T-helper 17 cell (primary cell): ENCODE measurements at regions not wholly inside any gene's neighbourhood (a gene's known extent, or its start where the extent isn't known, plus 50 kb on each side); places are given as distances from the start of the nearest gene placed in this dataset.

Experiments
- ATAC-seq: fragments of 150-1000 bp; cut with Tn5 transposase; 2 replicates; pipeline ENCODE4 v1.10.0; 2021; ENCODE audit warnings: mild to moderate bottlenecking, moderate library complexity
- DNase-seq, 3 donors: peaks; one replicate each; pipeline versions ENCODE4 v3.0.0 to v3.0.0-alpha.2; 2020 to 2021
- H3K9me3 ChIP-seq: one replicate; pipeline ENCODE4 v1.7.0; 2013; ENCODE audit warnings: low read length, mild to moderate bottlenecking; ENCODE audit not compliant: control insufficient read depth, poor library complexity, severe bottlenecking
- H3K27ac Mint-ChIP-seq: one replicate; pipeline ENCODE4 v1.8.0; 2022; ENCODE audit warnings: mild to moderate bottlenecking, moderate library complexity, mixed read lengths
- H3K27me3 Mint-ChIP-seq: one replicate; pipeline ENCODE4 v1.8.0; 2022; ENCODE audit warnings: mixed read lengths
- H3K36me3 Mint-ChIP-seq: one replicate; pipeline ENCODE4 v1.8.0; 2022; ENCODE audit warnings: low read depth, mixed read lengths
- H3K4me1 Mint-ChIP-seq: one replicate; pipeline ENCODE4 v1.8.0; 2022; ENCODE audit warnings: mild to moderate bottlenecking, mixed read lengths
- H3K4me3 Mint-ChIP-seq: one replicate; pipeline ENCODE4 v1.8.0; 2022; ENCODE audit warnings: mild to moderate bottlenecking, moderate library complexity, mixed read lengths

DNA sequence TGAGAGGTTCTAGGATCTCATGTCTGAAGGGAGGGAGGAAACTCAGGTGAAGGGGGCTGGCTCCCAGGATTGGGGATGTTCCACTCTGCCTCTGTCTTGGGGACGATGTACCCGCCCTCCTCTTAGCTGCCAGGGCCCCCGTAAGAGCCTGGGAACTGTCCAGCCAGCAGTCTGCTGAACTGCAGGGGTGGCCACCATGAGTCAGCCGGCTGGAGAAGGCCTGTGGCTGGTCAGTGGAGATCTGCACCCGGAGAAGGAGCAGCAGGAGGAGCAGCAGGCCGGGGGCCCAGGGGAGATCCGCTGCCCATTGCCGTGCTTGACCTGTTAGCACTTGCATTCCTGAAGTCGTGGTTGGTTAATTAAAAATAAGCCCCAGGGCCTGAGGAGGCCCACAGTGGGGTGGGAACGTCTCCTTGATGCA is 180.3 kb downstream of the TFCP2L1 start:
- H3K4me3 Mint-ChIP-seq, result no peak overlapping the region
- no peak overlapping the region for H3K27ac Mint-ChIP-seq
- H3K4me1 Mint-ChIP-seq, result no peaks in the 10 kb centered on the region
- DNase-seq (no peak), ATAC-seq (no peak)
- no peaks in the 10 kb centered on the region for H3K9me3 ChIP-seq
- peaks cover 39% of the 10 kb centered on the region for H3K27me3 Mint-ChIP-seq
- no peaks in the 10 kb centered on the region for H3K36me3 Mint-ChIP-seq

DNA sequence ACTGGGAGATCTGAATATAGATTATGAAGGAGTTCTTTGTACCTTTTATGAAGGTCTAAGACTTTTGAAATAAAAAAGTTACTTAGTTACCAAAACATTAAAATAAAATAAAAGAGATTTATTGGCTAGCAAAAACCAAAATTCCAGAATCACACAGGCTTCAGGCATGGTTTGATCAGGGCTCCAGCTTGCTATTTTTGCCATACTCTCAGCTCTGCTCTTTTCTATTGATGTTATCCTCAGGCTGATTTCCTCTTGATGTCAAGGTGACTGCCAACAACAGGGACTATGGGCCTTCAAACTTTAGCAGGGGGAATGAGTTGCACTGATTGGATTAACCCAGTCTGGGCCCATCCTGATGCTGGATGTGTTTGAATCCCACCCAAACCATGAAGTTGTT is 174.1 kb downstream of the TFCP2L1 start:
- DNase-seq (no peak), ATAC-seq (no peak)
- no peaks in the 10 kb centered on the region for H3K36me3 Mint-ChIP-seq
- H3K9me3 ChIP-seq, result no peaks in the 10 kb centered on the region
- no peaks in the 10 kb centered on the region for H3K27me3 Mint-ChIP-seq
- H3K4me3 Mint-ChIP-seq, result no peak overlapping the region
- H3K27ac Mint-ChIP-seq, result no peak overlapping the region
- no peaks in the 10 kb centered on the region for H3K4me1 Mint-ChIP-seq

- no peaks in the 10 kb centered on the region for H3K4me1 Mint-ChIP-seq
- DNase-seq (no peak), ATAC-seq (no peak)
- no peaks in the 10 kb centered on the region for H3K36me3 Mint-ChIP-seq
- no peak overlapping the region for H3K4me3 Mint-ChIP-seq
- peaks cover 26% of the 10 kb centered on the region for H3K27me3 Mint-ChIP-seq
- no peak overlapping the region for H3K27ac Mint-ChIP-seq
- no peaks in the 10 kb centered on the region for H3K9me3 ChIP-seq
These were observed 166.1 kb downstream of the TFCP2L1 start for GRCh38 chr2:121118951-121119350.

DNA sequence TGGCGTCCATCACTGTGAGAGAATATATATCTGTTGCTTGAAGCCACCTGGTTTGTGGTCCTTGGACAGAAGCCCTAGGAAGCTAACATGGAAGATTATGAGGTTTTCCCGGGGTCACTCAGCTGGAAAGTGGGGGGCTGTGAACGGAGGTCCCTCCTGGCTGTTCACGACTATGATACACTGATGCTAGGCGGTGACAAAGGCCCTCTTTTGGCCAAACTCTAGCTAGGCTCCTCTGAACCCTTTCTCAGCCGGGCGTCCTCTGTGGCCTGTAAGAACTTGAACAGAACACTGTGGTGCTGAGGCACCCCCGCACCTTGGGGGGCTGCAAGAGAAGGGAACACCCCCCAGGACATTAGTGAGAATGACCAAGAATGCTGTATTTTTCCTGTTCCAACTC is 164.6 kb downstream of the TFCP2L1 start:
- no peaks in the 10 kb centered on the region for H3K36me3 Mint-ChIP-seq

DNA sequence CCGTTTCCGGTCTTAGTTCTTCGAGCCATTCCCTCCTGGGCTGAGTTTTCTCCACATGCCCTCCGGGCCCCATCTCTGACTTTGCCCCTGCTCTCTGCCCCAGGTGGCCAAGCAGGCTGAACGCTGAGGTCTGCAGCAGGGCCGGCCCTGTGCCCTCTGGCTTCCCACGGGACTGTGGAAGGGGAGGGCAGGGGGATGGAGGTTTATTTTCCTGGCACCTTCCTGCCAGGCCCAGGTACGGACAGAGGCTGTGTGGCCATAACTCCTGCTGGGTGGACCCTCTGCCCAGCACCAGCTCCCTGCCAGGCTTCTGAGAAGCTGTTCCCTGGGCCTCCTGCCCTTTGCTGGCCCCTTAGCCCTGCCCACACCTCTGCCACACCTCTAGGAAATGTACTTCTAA is 164.0 kb downstream of the TFCP2L1 start:
- Mint-ChIP-seq H3K4me1 (no peaks in the 10 kb centered on the region), H3K27me3 (peaks cover 31% of the 10 kb centered on the region), H3K27ac (no peak overlapping the region), H3K36me3 (no peaks in the 10 kb centered on the region), H3K4me3 (no peak overlapping the region)
- DNase-seq, result no peak
- no peak for ATAC-seq
- no peaks in the 10 kb centered on the region for H3K9me3 ChIP-seq

More for the DNA sequence above, 164.6 kb downstream of the TFCP2L1 start:
- Mint-ChIP-seq H3K4me3 (no peak overlapping the region), H3K27ac (no peak overlapping the region), H3K4me1 (no peaks in the 10 kb centered on the region), H3K27me3 (peaks cover 31% of the 10 kb centered on the region)
- DNase-seq (no peak), ATAC-seq (no peak)
- H3K9me3 ChIP-seq, result no peaks in the 10 kb centered on the region

GRCh38 chr2:121121661-121122060 is 163.3 kb downstream of the TFCP2L1 start:
- no peak for ATAC-seq
- H3K27ac Mint-ChIP-seq, result no peak overlapping the region
- no peak for DNase-seq
- H3K36me3 Mint-ChIP-seq, result no peaks in the 10 kb centered on the region
- peaks cover 31% of the 10 kb centered on the region for H3K27me3 Mint-ChIP-seq
- no peaks in the 10 kb centered on the region for H3K4me1 Mint-ChIP-seq
- no peak overlapping the region for H3K4me3 Mint-ChIP-seq
- no peaks in the 10 kb centered on the region for H3K9me3 ChIP-seq

- Mint-ChIP-seq H3K27ac (no peak overlapping the region), H3K36me3 (no peaks in the 10 kb centered on the region), H3K4me1 (no peaks in the 10 kb centered on the region), H3K27me3 (peaks cover 42% of the 10 kb centered on the region), H3K4me3 (no peak overlapping the region)
- DNase-seq, result no peak
- ATAC-seq, result no peak
- no peaks in the 10 kb centered on the region for H3K9me3 ChIP-seq
These were observed 161.7 kb downstream of the TFCP2L1 start for GRCh38 chr2:121123268-121123667.

DNA sequence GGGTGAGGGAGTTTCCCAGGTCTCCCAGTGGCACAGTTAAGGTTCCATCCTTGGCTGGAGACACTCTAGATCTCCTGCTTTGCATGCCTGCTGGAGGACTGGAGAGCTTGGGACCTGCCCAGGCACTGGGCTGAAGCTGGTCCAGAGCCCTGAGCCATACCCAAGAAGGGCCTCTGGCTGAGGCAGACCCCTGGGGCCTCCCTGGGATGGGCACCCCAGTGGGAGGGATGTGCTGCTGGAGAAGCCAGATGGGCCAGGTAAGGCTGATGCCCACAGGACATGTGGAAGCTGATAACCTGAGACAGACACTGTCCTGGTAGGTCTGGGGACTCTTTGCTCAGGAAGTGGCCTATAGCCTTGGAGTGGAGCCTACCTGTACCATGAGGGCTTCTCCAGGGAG is 160.7 kb downstream of the TFCP2L1 start:
- Mint-ChIP-seq H3K36me3 (no peaks in the 10 kb centered on the region), H3K27me3 (peaks cover 47% of the 10 kb centered on the region), H3K4me3 (no peak overlapping the region), H3K4me1 (no peaks in the 10 kb centered on the region), H3K27ac (no peak overlapping the region)
- no peaks in the 10 kb centered on the region for H3K9me3 ChIP-seq
- DNase-seq (no peak), ATAC-seq (no peak)

DNA sequence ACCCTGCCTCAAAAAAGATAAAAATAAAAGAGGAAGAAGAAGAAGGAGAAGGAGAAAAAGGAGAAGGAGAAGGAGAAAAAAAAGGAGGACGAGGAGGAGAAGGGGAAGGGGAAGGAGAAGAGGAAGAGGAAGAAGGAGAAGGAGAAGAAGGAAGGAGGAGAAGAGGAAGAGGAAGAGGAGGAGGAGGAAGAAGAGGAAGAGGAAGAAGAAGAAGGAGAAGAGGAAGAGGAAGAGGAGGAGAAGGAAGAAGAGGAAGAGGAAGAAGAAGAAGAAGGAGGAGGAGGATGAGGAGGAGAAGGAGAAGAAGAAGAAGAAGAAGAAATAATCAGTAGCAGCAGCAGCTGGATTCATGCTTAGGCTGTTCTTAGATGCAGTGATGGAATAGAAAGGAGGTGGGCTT is 159.7 kb downstream of the TFCP2L1 start:
- H3K9me3 ChIP-seq, result no peaks in the 10 kb centered on the region
- Mint-ChIP-seq H3K4me3 (no peak overlapping the region), H3K4me1 (no peaks in the 10 kb centered on the region), H3K27ac (no peak overlapping the region), H3K27me3 (peaks cover 47% of the 10 kb centered on the region), H3K36me3 (no peaks in the 10 kb centered on the region)
- ATAC-seq (no peak), DNase-seq (no peak)

DNA sequence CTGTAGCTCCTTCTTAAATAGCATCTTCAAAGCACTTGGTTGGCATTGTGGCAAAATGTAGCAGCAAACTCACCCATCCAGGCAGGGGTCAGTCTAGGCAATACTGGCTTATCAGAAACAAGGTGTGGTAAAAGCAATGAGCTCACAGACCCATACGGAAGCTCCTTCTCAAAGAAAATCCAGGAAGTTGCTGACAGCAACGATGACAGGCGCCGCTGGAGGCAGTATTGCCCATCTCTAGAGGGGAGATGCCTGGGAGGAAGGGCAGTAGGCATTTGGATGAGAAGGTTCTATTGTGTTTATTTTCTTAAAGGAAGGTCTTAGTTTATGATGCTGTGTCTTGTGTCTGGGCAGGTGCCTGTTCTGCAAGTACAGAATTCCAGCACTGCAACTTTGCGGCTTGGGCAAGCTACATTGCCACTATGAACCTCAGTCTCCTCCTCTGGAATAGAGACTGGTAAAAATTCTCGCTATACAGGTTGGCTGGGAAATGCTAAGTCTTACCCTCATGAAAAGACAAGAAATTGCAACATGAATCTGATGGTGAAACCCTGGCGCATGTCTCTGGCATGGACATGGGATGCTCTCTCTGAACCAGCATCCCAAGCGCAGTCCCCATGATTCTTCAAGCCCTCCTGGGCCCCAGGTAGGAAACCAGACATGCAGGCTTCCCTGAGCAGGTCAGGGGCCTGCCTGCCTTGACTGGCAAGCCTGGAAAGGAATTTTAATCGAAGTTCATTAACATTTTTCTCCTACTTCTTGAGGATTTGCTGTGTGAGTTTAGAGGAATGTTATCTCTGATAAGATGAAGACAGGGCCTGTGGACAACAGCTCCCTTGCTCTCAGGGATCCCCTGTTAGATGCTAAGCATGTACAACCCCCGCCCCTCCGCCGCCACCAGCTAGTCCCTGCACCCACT is 156.0 kb downstream of the TFCP2L1 start:
- no peak overlapping the region for H3K27ac Mint-ChIP-seq
- no peak overlapping the region for H3K4me3 Mint-ChIP-seq
- peaks cover 30% of the 10 kb centered on the region for H3K27me3 Mint-ChIP-seq
- no peak for DNase-seq
- no peaks in the 10 kb centered on the region for H3K9me3 ChIP-seq
- no peaks in the 10 kb centered on the region for H3K4me1 Mint-ChIP-seq
- no peak for ATAC-seq
- no peaks in the 10 kb centered on the region for H3K36me3 Mint-ChIP-seq

- no peaks in the 10 kb centered on the region for H3K9me3 ChIP-seq
- H3K4me1 Mint-ChIP-seq, result no peaks in the 10 kb centered on the region
- no peak overlapping the region for H3K4me3 Mint-ChIP-seq
- no peak for ATAC-seq
- DNase-seq, result no peak
- H3K27me3 Mint-ChIP-seq, result peaks cover 26% of the 10 kb centered on the region
- no peaks in the 10 kb centered on the region for H3K36me3 Mint-ChIP-seq
- no peak overlapping the region for H3K27ac Mint-ChIP-seq
These were observed 155.3 kb downstream of the TFCP2L1 start for GRCh38 chr2:121129692-121130091.

GRCh38 chr2:121130301-121130850 is 154.6 kb downstream of the TFCP2L1 start:
- Mint-ChIP-seq H3K4me1 (no peaks in the 10 kb centered on the region), H3K4me3 (no peak overlapping the region), H3K27ac (no peak overlapping the region), H3K36me3 (no peaks in the 10 kb centered on the region), H3K27me3 (peaks cover 26% of the 10 kb centered on the region)
- DNase-seq, result no peak
- ATAC-seq, result no peak
- no peaks in the 10 kb centered on the region for H3K9me3 ChIP-seq

DNA sequence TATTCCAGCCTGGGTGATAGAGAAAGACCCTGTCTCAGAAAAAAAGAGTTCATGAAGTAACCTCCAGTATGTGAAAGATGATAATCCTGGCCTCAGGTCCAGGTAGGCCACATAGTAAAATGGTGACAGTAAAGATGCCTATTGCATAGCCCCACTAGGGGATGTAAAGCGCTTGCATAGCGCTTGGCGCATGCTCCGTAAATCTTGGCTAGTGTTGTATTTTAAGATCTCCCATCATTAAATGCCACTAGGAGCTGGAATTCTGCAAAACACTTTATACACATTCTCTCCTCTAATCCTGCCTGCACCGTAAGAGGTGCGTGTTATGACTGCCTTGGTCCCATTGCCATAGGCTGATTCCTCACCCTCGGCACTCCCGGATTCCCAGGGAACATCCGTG is 153.6 kb downstream of the TFCP2L1 start:
- no peak overlapping the region for H3K27ac Mint-ChIP-seq
- DNase-seq (no peak), ATAC-seq (no peak)
- H3K4me3 Mint-ChIP-seq, result no peak overlapping the region
- peaks cover 31% of the 10 kb centered on the region for H3K27me3 Mint-ChIP-seq
- H3K9me3 ChIP-seq, result no peaks in the 10 kb centered on the region
- no peaks in the 10 kb centered on the region for H3K4me1 Mint-ChIP-seq
- no peaks in the 10 kb centered on the region for H3K36me3 Mint-ChIP-seq
